ENCODE measurements at regions not wholly inside any gene's neighbourhood (a gene's known extent, or its start where the extent isn't known, plus 50 kb on each side); places are given as distances from the start of the nearest gene placed in this dataset.

DNA sequence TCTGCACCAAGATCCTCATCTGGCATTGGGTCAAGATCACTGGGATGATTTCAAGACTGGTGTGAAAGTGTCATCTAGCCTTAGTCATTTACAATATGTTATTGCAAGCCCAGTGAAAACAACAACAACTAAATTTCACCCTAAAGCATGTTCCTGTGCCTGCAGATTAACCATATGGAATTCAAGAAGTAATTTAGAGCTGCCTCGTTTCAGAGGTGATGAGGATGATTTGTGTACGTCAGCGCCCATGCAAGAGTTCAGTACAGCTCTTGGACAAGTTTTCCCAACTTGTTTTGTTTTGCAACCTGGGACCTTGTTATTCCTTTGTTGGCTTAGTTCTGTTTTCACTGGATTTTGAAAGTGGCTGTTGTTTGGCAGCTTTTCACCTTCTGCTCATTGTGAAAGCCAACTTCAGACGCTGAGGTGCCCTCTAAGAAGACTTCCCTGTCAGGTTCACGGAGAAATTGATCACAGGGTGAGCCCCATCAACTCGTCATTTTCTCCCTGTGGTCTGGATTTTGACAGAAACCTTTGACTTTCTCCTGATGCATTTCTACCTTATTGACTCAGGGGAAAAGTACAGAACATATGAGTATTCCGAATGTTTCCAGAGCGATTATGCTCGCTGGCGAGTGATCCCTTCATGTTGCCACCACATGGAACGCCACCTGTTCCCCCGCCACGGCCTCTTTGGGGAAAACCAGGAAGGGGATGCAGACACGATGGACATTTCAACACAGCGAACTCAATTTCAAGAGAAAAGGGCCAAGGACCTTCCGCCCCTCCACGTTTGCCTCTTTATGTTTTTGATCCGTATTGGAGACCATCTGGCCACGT is 85.6 kb downstream of the FOXL1 start:
- TF ChIP-seq, protein P1, sequence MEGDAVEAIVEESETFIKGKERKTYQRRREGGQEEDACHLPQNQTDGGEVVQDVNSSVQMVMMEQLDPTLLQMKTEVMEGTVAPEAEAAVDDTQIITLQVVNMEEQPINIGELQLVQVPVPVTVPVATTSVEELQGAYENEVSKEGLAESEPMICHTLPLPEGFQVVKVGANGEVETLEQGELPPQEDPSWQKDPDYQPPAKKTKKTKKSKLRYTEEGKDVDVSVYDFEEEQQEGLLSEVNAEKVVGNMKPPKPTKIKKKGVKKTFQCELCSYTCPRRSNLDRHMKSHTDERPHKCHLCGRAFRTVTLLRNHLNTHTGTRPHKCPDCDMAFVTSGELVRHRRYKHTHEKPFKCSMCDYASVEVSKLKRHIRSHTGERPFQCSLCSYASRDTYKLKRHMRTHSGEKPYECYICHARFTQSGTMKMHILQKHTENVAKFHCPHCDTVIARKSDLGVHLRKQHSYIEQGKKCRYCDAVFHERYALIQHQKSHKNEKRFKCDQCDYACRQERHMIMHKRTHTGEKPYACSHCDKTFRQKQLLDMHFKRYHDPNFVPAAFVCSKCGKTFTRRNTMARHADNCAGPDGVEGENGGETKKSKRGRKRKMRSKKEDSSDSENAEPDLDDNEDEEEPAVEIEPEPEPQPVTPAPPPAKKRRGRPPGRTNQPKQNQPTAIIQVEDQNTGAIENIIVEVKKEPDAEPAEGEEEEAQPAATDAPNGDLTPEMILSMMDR (IDR thresholded peaks at IDR 0.05; ENCODE audit: insufficient read depth, low read depth, low read length, missing control alignments), result no peak
- no peak overlapping the region for H3K4me3 ChIP-seq (ENCODE audit: low read length)
- peak; percentile 75 for DNase-seq (ENCODE audit: low read depth)

DNA sequence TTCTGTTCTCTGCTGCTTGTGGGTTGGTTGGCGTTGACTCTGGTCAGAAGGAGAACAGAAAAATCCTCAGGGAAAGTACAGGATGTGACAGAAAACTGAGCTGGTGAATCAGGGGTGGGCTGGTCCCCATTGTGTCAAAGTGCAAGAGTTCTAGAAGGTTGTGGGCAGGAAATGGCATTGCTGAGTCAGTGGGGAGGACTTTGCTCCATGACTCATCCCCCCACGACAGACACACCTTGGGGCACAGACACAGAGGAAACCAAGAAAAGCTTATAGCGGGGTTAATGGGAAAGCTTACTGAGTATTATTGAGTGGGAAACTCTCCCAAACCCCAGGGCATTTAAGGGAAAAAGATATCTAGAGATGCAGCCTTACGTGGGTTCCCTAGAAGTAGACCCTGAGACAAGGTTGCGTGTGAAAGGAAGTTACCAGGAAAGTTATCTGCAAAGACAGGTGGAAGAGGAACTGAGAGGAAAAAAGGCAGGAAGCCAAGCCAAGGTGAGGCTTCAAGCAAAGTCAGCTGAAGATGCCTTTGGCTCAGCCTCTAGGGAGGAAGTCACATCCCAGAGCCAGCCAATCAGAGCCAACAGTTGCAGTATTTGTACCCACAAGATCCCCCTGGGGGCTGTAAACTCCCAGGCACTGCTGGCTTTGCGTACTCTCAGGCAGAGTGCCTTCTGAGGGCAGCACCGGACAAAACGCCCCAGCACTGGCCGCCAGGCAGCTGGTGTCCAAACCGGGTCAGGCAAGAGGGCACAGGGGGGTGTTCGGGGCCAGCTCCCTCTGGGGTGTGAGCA is 86.4 kb downstream of the FOXL1 start:
- TF ChIP-seq, protein P1 (IDR thresholded peaks at IDR 0.05; ENCODE audit: insufficient read depth, low read depth, low read length, missing control alignments), result no peak
- no peak overlapping the region for H3K4me3 ChIP-seq (ENCODE audit: low read length)
- peak; percentile 95 for DNase-seq (ENCODE audit: low read depth)

DNA sequence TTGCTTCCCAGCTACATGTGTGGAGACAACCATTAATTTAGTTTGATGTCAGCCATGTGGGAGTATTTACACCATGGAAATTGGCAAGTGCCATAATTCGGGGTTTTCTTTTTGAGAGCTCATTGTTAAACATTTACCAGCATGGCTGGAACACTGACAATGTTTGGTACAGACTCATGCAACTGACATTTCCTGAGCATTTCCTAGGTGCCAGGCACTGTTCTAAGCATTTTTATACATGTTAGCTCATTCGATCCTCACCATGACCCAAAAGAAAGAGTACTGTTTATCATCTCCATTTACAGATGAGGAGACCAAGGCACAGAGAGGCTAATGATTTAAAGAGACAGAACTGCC is 86.9 kb downstream of the FOXL1 start:
- H3K4me3 ChIP-seq (ENCODE audit: low read length), result no peak overlapping the region
- TF ChIP-seq, protein P1 (IDR thresholded peaks at IDR 0.05; ENCODE audit: insufficient read depth, low read depth, low read length, missing control alignments), result no peak
- peak; percentile 57 for DNase-seq (ENCODE audit: low read depth)

DNA sequence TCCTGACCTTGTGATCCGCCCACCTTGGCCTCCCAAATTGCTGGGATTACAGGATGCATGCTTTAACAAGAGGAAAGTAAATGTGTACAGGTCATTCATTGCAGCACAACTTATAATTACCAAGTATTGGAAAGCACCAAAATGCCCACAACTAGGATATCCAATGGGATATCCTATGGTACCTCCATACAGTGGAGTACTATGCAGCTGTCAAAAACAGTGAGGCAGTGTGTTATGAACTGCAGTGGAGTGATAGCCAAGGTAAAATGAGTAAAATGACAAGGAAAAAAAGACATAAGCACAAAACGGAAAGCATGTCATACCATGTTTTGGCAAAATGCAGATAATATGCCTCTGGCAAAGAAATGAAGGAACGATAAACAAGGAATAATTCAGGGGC is 87.6 kb downstream of the FOXL1 start:
- no peak for DNase-seq (ENCODE audit: low read depth)
- TF ChIP-seq, protein P1 (IDR thresholded peaks at IDR 0.05; ENCODE audit: insufficient read depth, low read depth, low read length, missing control alignments), result no peak
- no peak overlapping the region for H3K4me3 ChIP-seq (ENCODE audit: low read length)

DNA sequence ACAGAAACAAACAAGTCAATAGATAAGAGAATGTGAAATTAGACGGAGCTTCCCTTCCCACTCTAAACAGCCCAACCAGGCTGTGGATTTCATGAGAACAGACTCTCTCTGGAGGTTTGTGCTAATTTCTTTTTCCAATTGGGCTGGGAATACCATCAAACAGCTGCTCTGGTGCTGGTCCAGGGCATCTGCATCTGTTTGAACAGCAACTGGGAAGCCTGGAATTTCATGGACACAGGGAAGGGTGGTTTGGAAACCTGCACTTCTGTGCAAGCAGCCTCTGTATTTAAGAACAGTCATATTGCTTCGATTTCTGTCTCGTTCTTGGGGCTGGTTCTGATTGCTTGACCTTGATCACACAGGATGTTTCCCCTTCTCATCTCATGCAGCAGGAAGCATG is 88.7 kb downstream of the FOXL1 start:
- no peak overlapping the region for H3K4me3 ChIP-seq (ENCODE audit: low read length)
- DNase-seq (ENCODE audit: low read depth), result no peak
- TF ChIP-seq, protein P1 (IDR thresholded peaks at IDR 0.05; ENCODE audit: insufficient read depth, low read depth, low read length, missing control alignments), result no peak

DNA sequence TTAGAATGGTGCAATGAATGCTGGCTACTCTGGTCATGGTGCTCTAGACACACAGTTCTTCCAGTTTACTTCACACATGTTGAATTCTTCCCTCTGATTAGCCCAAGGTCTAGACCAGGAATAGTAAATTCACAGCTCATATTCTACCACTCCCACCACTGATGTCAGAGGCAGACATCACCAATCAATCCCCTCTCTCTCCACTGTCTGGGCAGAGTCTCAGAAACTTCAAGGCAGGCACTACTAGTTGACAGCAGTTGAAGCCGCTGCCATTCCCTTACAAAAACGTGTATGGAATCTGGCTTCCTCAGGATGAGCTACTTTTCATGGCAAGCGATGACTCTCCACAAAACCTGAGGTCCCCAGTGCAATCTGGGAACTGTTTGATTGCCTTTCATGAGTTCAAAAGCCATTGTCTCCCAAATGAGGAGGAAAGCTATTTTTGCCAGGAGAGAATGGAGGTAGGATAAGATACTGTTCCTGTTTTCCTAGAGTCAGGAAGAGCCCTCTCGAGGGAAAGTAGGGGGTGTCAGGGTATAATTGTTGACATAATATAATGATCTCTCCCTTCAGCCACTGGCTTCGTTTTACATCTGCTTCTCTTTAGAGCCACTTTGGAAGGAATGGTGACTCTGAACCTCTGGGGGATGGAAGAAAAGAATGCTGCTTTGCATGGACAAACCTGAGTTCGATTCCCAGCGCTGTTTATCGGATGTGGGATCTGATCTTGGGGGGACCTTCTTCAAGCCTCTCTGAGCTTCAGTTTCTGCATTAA is 90.0 kb downstream of the FOXL1 start:
- no peak overlapping the region for H3K4me3 ChIP-seq (ENCODE audit: low read length)
- TF ChIP-seq, protein P1 (IDR thresholded peaks at IDR 0.05; ENCODE audit: insufficient read depth, low read depth, low read length, missing control alignments), result no peak
- peak; percentile 28 for DNase-seq (ENCODE audit: low read depth)
